Naive thymus-derived CD4-positive, alpha-beta T cell (primary cell): ENCODE measurements at regions not wholly inside any gene's neighbourhood (a gene's known extent, or its start where the extent isn't known, plus 50 kb on each side); places are given as distances from the start of the nearest gene placed in this dataset.

Source experiments
- ATAC-seq: fragments of 150-1000 bp; cut with Tn5 transposase; 2 replicates; pipeline ENCODE4 v1.10.0; 2021; ENCODE audit warnings: mild to moderate bottlenecking, moderate library complexity
- CTCF ChIA-PET: fragments of 350-600 bp; sonication (Branson Sonifier 250); formaldehyde crosslinking; loops from one replicate; lab custom pipeline; 2021; ENCODE audit warnings: antibody characterized with exemption; lab: Charles Lee
- POLR2A ChIA-PET: fragments of 350-600 bp; sonication (Branson Sonifier 250); formaldehyde crosslinking; loops from one replicate; lab custom pipeline; 2021; ENCODE audit warnings: antibody characterized with exemption, inconsistent platforms; lab: Charles Lee
- DNase-seq, 9 donors: peaks; one replicate each; pipeline versions ENCODE4 v3.0.0 to v3.0.0-alpha.2; 2020 to 2022; ENCODE audit warnings: mixed read lengths in 1 of 9
- H3K27ac ChIP-seq: one replicate; pipeline ENCODE4 v1.7.0; 2013; ENCODE audit warnings: mild to moderate bottlenecking, low read depth, low read length, moderate library complexity
- H3K27me3 ChIP-seq, 2 donors: one replicate each; pipeline ENCODE4 v1.7.0; 2013; ENCODE audit warnings: low read length in 2 of 2, mild to moderate bottlenecking in 2 of 2, moderate library complexity in 2 of 2; ENCODE audit not compliant: control insufficient read depth in 2 of 2, insufficient read depth in 2 of 2
- H3K36me3 ChIP-seq, 3 experiments: 1 replicate in 2 of 3; 2 replicates in 1 of 3; pipeline ENCODE4 v1.7.0; 2013; ENCODE audit warnings: low read length in 3 of 3, mild to moderate bottlenecking in 3 of 3, moderate library complexity in 1 of 3; ENCODE audit not compliant: insufficient read depth in 3 of 3, control insufficient read depth in 2 of 3
- H3K4me1 ChIP-seq, 2 donors: one replicate each; pipeline ENCODE4 v1.7.0; 2013; ENCODE audit warnings: low read length in 2 of 2, mild to moderate bottlenecking in 2 of 2, moderate library complexity in 1 of 2; ENCODE audit not compliant: control insufficient read depth in 2 of 2, insufficient read depth in 2 of 2
- H3K4me3 ChIP-seq: 2 replicates; pipeline ENCODE4 v1.7.0; 2013; ENCODE audit warnings: mild to moderate bottlenecking, low read length
- H3K9me3 ChIP-seq, 3 experiments: 1 replicate in 2 of 3; 2 replicates in 1 of 3; pipeline ENCODE4 v1.7.0; 2013; ENCODE audit warnings: low read length in 3 of 3; ENCODE audit not compliant: control insufficient read depth in 2 of 3
- H3K27ac Mint-ChIP-seq, 9 donors: one replicate each; pipeline ENCODE4 v1.8.0; 2020 to 2022; ENCODE audit warnings: mixed read lengths in 9 of 9, mild to moderate bottlenecking in 8 of 9, moderate library complexity in 5 of 9, inconsistent platforms in 2 of 9
- H3K27me3 Mint-ChIP-seq, 5 donors: one replicate each; pipeline ENCODE4 v1.8.0; 2021 to 2022; ENCODE audit warnings: mixed read lengths in 5 of 5, mild to moderate bottlenecking in 1 of 5
- H3K36me3 Mint-ChIP-seq, 5 donors: one replicate each; pipeline ENCODE4 v1.8.0; 2020 to 2022; ENCODE audit warnings: mixed read lengths in 5 of 5, mild to moderate bottlenecking in 3 of 5, inconsistent platforms in 1 of 5
- H3K4me1 Mint-ChIP-seq, 7 donors: one replicate each; pipeline ENCODE4 v1.8.0; 2020 to 2022; ENCODE audit warnings: mixed read lengths in 7 of 7, mild to moderate bottlenecking in 3 of 7, inconsistent platforms in 1 of 7
- H3K4me3 Mint-ChIP-seq, 10 donors: one replicate each; pipeline ENCODE4 v1.8.0; 2020 to 2022; ENCODE audit warnings: mild to moderate bottlenecking in 10 of 10, mixed read lengths in 10 of 10, moderate library complexity in 6 of 10, inconsistent platforms in 2 of 10
- H3K9me3 Mint-ChIP-seq, 11 donors: one replicate each; pipeline ENCODE4 v1.8.0; 2020 to 2022; ENCODE audit warnings: mixed read lengths in 11 of 11, mild to moderate bottlenecking in 4 of 11, inconsistent platforms in 1 of 11, moderate library complexity in 1 of 11
- intact Hi-C, 2 donors: fragments of 100-400 bp; cut with micrococcal nuclease; formaldehyde crosslinking; loops; one replicate each; pipeline ENCODE4 v1.15.1; 2023

DNA sequence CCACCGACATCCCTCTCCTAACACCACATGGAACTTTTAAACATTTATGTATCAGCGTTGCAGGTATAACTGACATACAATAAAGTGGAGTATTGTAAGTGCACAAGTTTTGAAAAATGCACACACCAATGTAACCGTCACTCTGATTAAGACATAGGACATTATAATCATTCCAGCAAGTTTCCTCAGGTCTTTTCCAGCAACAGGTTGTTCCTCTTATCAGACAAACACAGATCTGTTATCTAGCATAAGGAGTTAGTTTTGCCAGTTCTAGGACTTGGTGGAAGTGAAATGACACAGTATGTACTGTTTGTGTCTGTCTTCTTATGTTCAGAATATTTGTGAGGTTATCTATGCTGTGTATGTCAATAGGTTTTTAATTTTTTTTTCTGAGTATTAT lies 69.5 kb upstream of the TRPC7 start:
- no peaks in the 10 kb centered on the region for H3K4me1 ChIP-seq
- H3K27me3 ChIP-seq: no peaks in the 10 kb centered on the region
- CTCF ChIA-PET: no interaction called here

GRCh38 chr5:136432705-136433104 lies 67.4 kb upstream of the TRPC7 start:
- no peak for DNase-seq
- intact Hi-C loops: no loop called here
- Histone ChIP-seq H3K4me3 (no peak overlapping the region), H3K27ac (no peak overlapping the region), H3K4me1 (no peaks in the 10 kb centered on the region), H3K36me3 (no peaks in the 10 kb centered on the region), H3K9me3 (no peaks in the 10 kb centered on the region), H3K27me3 (no peaks in the 10 kb centered on the region)
- Mint-ChIP-seq H3K4me1 (no peaks in the 10 kb centered on the region), H3K27me3 (peaks cover 0 to 4% (median 0%) of the 10 kb centered on the region in 5 donors), H3K9me3 (peaks cover 0 to 22% (median 4%) of the 10 kb centered on the region in 11 donors), H3K27ac (no peak overlapping the region), H3K4me3 (no peak overlapping the region), H3K36me3 (no peaks in the 10 kb centered on the region)
- CTCF ChIA-PET: no interaction called here
- POLR2A ChIA-PET: no interaction called here
- ATAC-seq: no peak

More for the DNA sequence above, 69.5 kb upstream of the TRPC7 start:
- peaks cover 0 to 4% (median 0%) of the 10 kb centered on the region in 5 donors for H3K27me3 Mint-ChIP-seq
- Histone ChIP-seq H3K36me3 (no peaks in the 10 kb centered on the region), H3K4me3 (no peak overlapping the region), H3K27ac (no peak overlapping the region), H3K9me3 (no peaks in the 10 kb centered on the region)
- DNase-seq (no peak), ATAC-seq (no peak)
- no peak overlapping the region for H3K4me3 Mint-ChIP-seq
- peaks cover 0 to 34% (median 4%) of the 10 kb centered on the region in 11 donors for H3K9me3 Mint-ChIP-seq
- no peak overlapping the region for H3K27ac Mint-ChIP-seq
- intact Hi-C loops: no loop called here
- no peaks in the 10 kb centered on the region for H3K36me3 Mint-ChIP-seq
- no peaks in the 10 kb centered on the region for H3K4me1 Mint-ChIP-seq
- POLR2A ChIA-PET: no interaction called here

- ChIA-PET POLR2A (no interaction called here), CTCF (no interaction called here)
- Mint-ChIP-seq H3K27me3 (peaks cover 0 to 4% (median 0%) of the 10 kb centered on the region in 5 donors), H3K4me1 (no peaks in the 10 kb centered on the region), H3K36me3 (no peaks in the 10 kb centered on the region), H3K9me3 (peaks cover 0 to 27% (median 4%) of the 10 kb centered on the region in 11 donors), H3K4me3 (no peak overlapping the region), H3K27ac (no peak overlapping the region)
- Histone ChIP-seq H3K4me1 (no peaks in the 10 kb centered on the region), H3K27me3 (no peaks in the 10 kb centered on the region), H3K9me3 (no peaks in the 10 kb centered on the region), H3K27ac (no peak overlapping the region), H3K4me3 (no peak overlapping the region), H3K36me3 (no peaks in the 10 kb centered on the region)
- DNase-seq (no peak), ATAC-seq (no peak)
- intact Hi-C loops: no loop called here
These were observed 64.7 kb upstream of the TRPC7 start for GRCh38 chr5:136430081-136430480.

DNA sequence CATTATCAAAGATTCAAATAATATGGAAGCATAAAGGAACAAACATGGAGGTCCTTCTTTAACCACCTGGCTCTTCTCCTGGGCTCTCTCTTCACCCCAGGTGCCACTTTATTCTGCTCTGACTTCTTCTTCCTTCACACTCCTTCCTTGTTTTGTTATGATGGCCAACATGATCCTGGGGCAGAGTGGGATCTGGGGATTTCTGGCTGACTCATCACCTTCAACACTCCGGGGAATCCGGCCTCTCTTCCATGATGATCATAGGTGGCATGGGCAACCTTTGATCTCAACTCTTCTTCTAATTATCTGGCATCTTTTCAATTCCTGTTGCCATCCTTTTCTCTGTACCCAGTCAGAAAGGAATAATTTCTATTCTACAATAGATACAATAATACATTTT lies 62.1 kb upstream of the TRPC7 start:
- POLR2A ChIA-PET: no interaction called here
- intact Hi-C loops: loop anchor here in 1 of 2 donors (10.0 kb wide), 2 partner anchors 183 to 543 kb away; no protein-coding TSS in a partner anchor

GRCh38 chr5:136425921-136426320 lies 60.6 kb upstream of the TRPC7 start:
- H3K27me3 ChIP-seq: no peaks in the 10 kb centered on the region
- ChIA-PET CTCF (no interaction called here), POLR2A (no interaction called here)
- Mint-ChIP-seq H3K27me3 (peaks cover 0 to 4% (median 0%) of the 10 kb centered on the region in 5 donors), H3K4me3 (no peak overlapping the region), H3K27ac (no peak overlapping the region), H3K4me1 (no peaks in the 10 kb centered on the region), H3K9me3 (peaks cover 0 to 16% (median 3%) of the 10 kb centered on the region in 11 donors), H3K36me3 (no peaks in the 10 kb centered on the region)
- ATAC-seq (no peak), DNase-seq (no peak)
- H3K9me3 ChIP-seq: no peaks in the 10 kb centered on the region
- H3K36me3 ChIP-seq: no peaks in the 10 kb centered on the region
- H3K4me3 ChIP-seq: no peak overlapping the region
- intact Hi-C loops: loop anchor here in 1 of 2 donors (10.0 kb wide), 2 partner anchors 181 to 541 kb away; no protein-coding TSS in a partner anchor
- H3K4me1 ChIP-seq: no peaks in the 10 kb centered on the region
- H3K27ac ChIP-seq: no peak overlapping the region

More for the DNA sequence above, 62.1 kb upstream of the TRPC7 start:
- Mint-ChIP-seq H3K36me3 (no peaks in the 10 kb centered on the region), H3K27me3 (peaks cover 0 to 4% (median 0%) of the 10 kb centered on the region in 5 donors), H3K27ac (no peak overlapping the region), H3K9me3 (peaks cover 0 to 19% (median 3%) of the 10 kb centered on the region in 11 donors), H3K4me3 (no peak overlapping the region), H3K4me1 (no peaks in the 10 kb centered on the region)
- ATAC-seq (no peak), DNase-seq (no peak)
- Histone ChIP-seq H3K27me3 (no peaks in the 10 kb centered on the region), H3K9me3 (no peaks in the 10 kb centered on the region), H3K36me3 (no peaks in the 10 kb centered on the region), H3K27ac (no peak overlapping the region), H3K4me1 (no peaks in the 10 kb centered on the region), H3K4me3 (no peak overlapping the region)
- CTCF ChIA-PET: no interaction called here

- no peak overlapping the region for H3K27ac Mint-ChIP-seq
- ATAC-seq: no peak
- intact Hi-C loops: loop anchor here in 1 of 2 donors (10.0 kb wide), 2 partner anchors 180 to 540 kb away; no protein-coding TSS in a partner anchor
- no peak overlapping the region for H3K4me3 Mint-ChIP-seq
- Histone ChIP-seq H3K27ac (no peak overlapping the region), H3K27me3 (no peaks in the 10 kb centered on the region), H3K36me3 (no peaks in the 10 kb centered on the region), H3K4me1 (no peaks in the 10 kb centered on the region), H3K4me3 (no peak overlapping the region), H3K9me3 (no peaks in the 10 kb centered on the region)
- DNase-seq: peak in 1 of 9 donors; percentile 56
- no peaks in the 10 kb centered on the region for H3K4me1 Mint-ChIP-seq
- POLR2A ChIA-PET: no interaction called here
- H3K9me3 Mint-ChIP-seq: peaks cover 0 to 17% (median 3%) of the 10 kb centered on the region in 11 donors
- CTCF ChIA-PET: no interaction called here
- peaks cover 0 to 4% (median 0%) of the 10 kb centered on the region in 5 donors for H3K27me3 Mint-ChIP-seq
- no peaks in the 10 kb centered on the region for H3K36me3 Mint-ChIP-seq
These were observed 59.7 kb upstream of the TRPC7 start for GRCh38 chr5:136424835-136425584.
